WTC11 (cell line): ENCODE measurements at regions not wholly inside any gene's neighbourhood (a gene's known extent, or its start where the extent isn't known, plus 50 kb on each side); places are given as distances from the start of the nearest gene placed in this dataset.

ENCODE experiments used
- ATAC-seq: fragments of 200-7000 bp; cut with Tn5 transposase; 2 replicates; pipeline ENCODE4 v1.10.0; 2021; ENCODE audit warnings: mild to moderate bottlenecking, moderate library complexity
- CTCF ChIA-PET: fragments of 300-600 bp; sonication (Branson Sonifier 250); formaldehyde crosslinking; loops from one replicate; lab custom pipeline; 2021; ENCODE audit warnings: antibody characterized with exemption; lab: Charles Lee
- POLR2A ChIA-PET: fragments of 350-600 bp; sonication (Branson Sonifier 250); formaldehyde crosslinking; loops from one replicate; lab custom pipeline; 2021; ENCODE audit warnings: antibody characterized with exemption; lab: Charles Lee
- DNase-seq: peaks from one replicate; pipeline ENCODE4 v3.0.0; 2021; ENCODE audit warnings: low spot score
- H3K27ac Mint-ChIP-seq: 2 replicates; pipeline ENCODE4 v1.8.0; 2021; ENCODE audit warnings: mixed read lengths
- H3K27me3 Mint-ChIP-seq: 2 replicates; pipeline ENCODE4 v1.8.0; 2021; ENCODE audit warnings: low read depth, mild to moderate bottlenecking, moderate library complexity, mixed read lengths
- H3K36me3 Mint-ChIP-seq: 2 replicates; pipeline ENCODE4 v1.8.0; 2021; ENCODE audit warnings: mixed read lengths
- H3K4me1 Mint-ChIP-seq: 2 replicates; pipeline ENCODE4 v1.8.0; 2022; ENCODE audit warnings: mixed read lengths
- H3K4me3 Mint-ChIP-seq: 2 replicates; pipeline ENCODE4 v1.8.0; 2021; ENCODE audit warnings: mild to moderate bottlenecking, moderate library complexity, mixed read lengths
- H3K9me3 Mint-ChIP-seq: 2 replicates; pipeline ENCODE4 v1.8.0; 2021; ENCODE audit warnings: mixed read lengths
- ARID4B ChIP-seq: sonication (generic); formaldehyde crosslinking; IDR thresholded peaks from 2 replicates; pipeline ENCODE4 v1.8.0; 2023; ENCODE audit warnings: missing genetic modification reagents, mild to moderate bottlenecking, borderline replicate concordance
- ATF2 ChIP-seq: sonication (generic); formaldehyde crosslinking; IDR thresholded peaks from 2 replicates; pipeline ENCODE4 v1.8.1; 2022; ENCODE audit warnings: low read depth, missing genetic modification reagents, borderline replicate concordance
- FOXK1 ChIP-seq: sonication (generic); formaldehyde crosslinking; IDR thresholded peaks from 2 replicates; pipeline ENCODE4 v1.8.0; 2022; ENCODE audit warnings: mild to moderate bottlenecking, moderate library complexity, missing genetic modification reagents
- FOXP4 ChIP-seq: sonication (generic); formaldehyde crosslinking; IDR thresholded peaks from 2 replicates; pipeline ENCODE4 v1.8.0; 2022; ENCODE audit warnings: mild to moderate bottlenecking, missing genetic modification reagents
- KAT7 ChIP-seq: sonication (generic); formaldehyde crosslinking; IDR thresholded peaks from 2 replicates; pipeline ENCODE4 v1.8.1; 2023; ENCODE audit warnings: missing genetic modification reagents, mild to moderate bottlenecking, borderline replicate concordance
- NFYB ChIP-seq: sonication (generic); formaldehyde crosslinking; conservative IDR thresholded peaks from 2 replicates; pipeline ENCODE4 v1.8.0; 2022; ENCODE audit warnings: low read depth, missing genetic modification reagents
- NR1H2 ChIP-seq: sonication (generic); formaldehyde crosslinking; IDR thresholded peaks from 2 replicates; pipeline ENCODE4 v1.9.0; 2021; ENCODE audit warnings: mild to moderate bottlenecking, moderate library complexity, missing genetic modification reagents
- NR2C2 ChIP-seq: sonication (generic); formaldehyde crosslinking; IDR thresholded peaks from 2 replicates; pipeline ENCODE4 v1.8.0; 2022; ENCODE audit warnings: mild to moderate bottlenecking, missing genetic modification reagents
- SP1 ChIP-seq: sonication (generic); formaldehyde crosslinking; conservative IDR thresholded peaks from 2 replicates; pipeline ENCODE4 v1.8.1; 2022; ENCODE audit warnings: missing genetic modification reagents
- TCF7 ChIP-seq: sonication (generic); formaldehyde crosslinking; IDR thresholded peaks from 2 replicates; pipeline ENCODE4 v1.8.0; 2022; ENCODE audit warnings: mild to moderate bottlenecking, low read depth, missing genetic modification reagents, moderate library complexity
- TP53 ChIP-seq: sonication (generic); formaldehyde crosslinking; IDR thresholded peaks from 2 replicates; pipeline ENCODE4 v1.8.1; 2023; ENCODE audit warnings: mild to moderate bottlenecking, missing genetic modification reagents
- USF1 ChIP-seq: sonication (generic); formaldehyde crosslinking; IDR thresholded peaks from 2 replicates; pipeline ENCODE4 v1.8.0; 2022; ENCODE audit warnings: mild to moderate bottlenecking, missing genetic modification reagents
- ZBTB21 ChIP-seq: sonication (generic); formaldehyde crosslinking; IDR thresholded peaks from 2 replicates; pipeline ENCODE4 v1.8.1; 2023; ENCODE audit warnings: mild to moderate bottlenecking, missing genetic modification reagents, borderline replicate concordance
- ZNF138 ChIP-seq: sonication (generic); formaldehyde crosslinking; conservative IDR thresholded peaks from 2 replicates; pipeline ENCODE4 v1.8.1; 2022; ENCODE audit warnings: mild to moderate bottlenecking, moderate library complexity, missing genetic modification reagents
- ZNF317 ChIP-seq: sonication (generic); formaldehyde crosslinking; IDR thresholded peaks from 2 replicates; pipeline ENCODE4 v1.8.1; 2023; ENCODE audit warnings: low read depth, mild to moderate bottlenecking, moderate library complexity, missing genetic modification reagents, borderline replicate concordance
- ZNF512 ChIP-seq: sonication (generic); formaldehyde crosslinking; IDR thresholded peaks from 2 replicates; pipeline ENCODE4 v1.8.1; 2022; ENCODE audit warnings: missing genetic modification reagents, borderline replicate concordance
- ZNF532 ChIP-seq: fragments of 250-450 bp; sonication (Bioruptor Pico); IDR thresholded peaks from 2 replicates; pipeline ENCODE4 v1.9.0; 2021; ENCODE audit warnings: mild to moderate bottlenecking, borderline replicate concordance

- Mint-ChIP-seq H3K4me3 (no peak overlapping the region), H3K9me3 (peaks cover 23% of the 10 kb centered on the region), H3K27me3 (peaks cover 10% of the 10 kb centered on the region), H3K4me1 (peaks cover 34% of the 10 kb centered on the region), H3K36me3 (no peaks in the 10 kb centered on the region; the same call in 1 of the 2 replicates), H3K27ac (no peak overlapping the region)
- ChIA-PET POLR2A (no interaction called here), CTCF (interaction anchor here (1.0 kb wide), 1 partner anchor 133 kb away, joined by 3 read pairs; no protein-coding TSS in a partner anchor)
- DNase-seq (no peak), ATAC-seq (peak; percentile 55)
- TF ChIP-seq NR1H2 (CRISPR knock-in tag): no peak
- no peak for TF ChIP-seq ZNF138 (CRISPR knock-in tag)
Observed at GRCh38 chr4:81600520-81601357, 129.0 kb upstream of the RASGEF1B start.

- ChIA-PET CTCF (no interaction called here), POLR2A (no interaction called here)
- Mint-ChIP-seq H3K9me3 (peaks cover 23% of the 10 kb centered on the region), H3K27ac (no peak overlapping the region), H3K4me3 (no peak overlapping the region), H3K36me3 (no peaks in the 10 kb centered on the region; the same call in 1 of the 2 replicates), H3K27me3 (peaks cover 10% of the 10 kb centered on the region), H3K4me1 (peaks cover 29% of the 10 kb centered on the region)
- ATAC-seq (no peak), DNase-seq (no peak)
- TF ChIP-seq FOXK1 (no peak), ARID4B (no peak), ZNF532 (no peak), NFYB (CRISPR knock-in tag) (no peak), USF1 (CRISPR knock-in tag) (no peak), ZNF138 (CRISPR knock-in tag) (no peak), TP53 (CRISPR knock-in tag) (no peak), NR2C2 (CRISPR knock-in tag) (no peak), FOXP4 (CRISPR knock-in tag) (no peak), ZNF512 (CRISPR knock-in tag) (no peak), ATF2 (no peak), TCF7 (CRISPR knock-in tag) (no peak), ZBTB21 (CRISPR knock-in tag) (no peak), SP1 (CRISPR knock-in tag) (no peak), KAT7 (CRISPR knock-in tag) (no peak), ZNF317 (CRISPR knock-in tag) (no peak)
Observed at GRCh38 chr4:81599742-81600380, 128.2 kb upstream of the RASGEF1B start.
